GM19351 (cell line): ENCODE measurements at regions not wholly inside any gene's neighbourhood (a gene's known extent, or its start where the extent isn't known, plus 50 kb on each side); places are given as distances from the start of the nearest gene placed in this dataset.

Experiments used
- ATAC-seq: cut with Tn5 transposase; IDR thresholded peaks from one replicate; pipeline ENCODE4 v1.9.1; 2021; ENCODE audit warnings: mild to moderate bottlenecking, moderate library complexity; ENCODE audit not compliant: unreplicated experiment

- no peak for ATAC-seq
Observed at GRCh38 chr4:18556402-18556801, 534.8 kb upstream of the LCORL start.

GRCh38 chr4:18540349-18540748, 518.8 kb upstream of the LCORL start:
- ATAC-seq = no peak

GRCh38 chr4:18538121-18538520, 516.6 kb upstream of the LCORL start:
- ATAC-seq = no peak

GRCh38 chr4:18536428-18536827, 514.9 kb upstream of the LCORL start:
- no peak for ATAC-seq

GRCh38 chr4:18535948-18536347, 514.4 kb upstream of the LCORL start:
- ATAC-seq = no peak

GRCh38 chr4:18533262-18533775, 511.8 kb upstream of the LCORL start:
- ATAC-seq = no peak

GRCh38 chr4:18531731-18532130, 510.2 kb upstream of the LCORL start:
- ATAC-seq = no peak

- ATAC-seq = no peak
Observed at GRCh38 chr4:18529482-18529881, 507.9 kb upstream of the LCORL start.

GRCh38 chr4:18524667-18525066, 503.1 kb upstream of the LCORL start:
- no peak for ATAC-seq

GRCh38 chr4:18518098-18518497, 496.5 kb upstream of the LCORL start:
- ATAC-seq = no peak

GRCh38 chr4:18513861-18514260, 492.3 kb upstream of the LCORL start:
- ATAC-seq = no peak

GRCh38 chr4:18512718-18513117, 491.2 kb upstream of the LCORL start:
- no peak for ATAC-seq

GRCh38 chr4:18511727-18512126, 490.2 kb upstream of the LCORL start:
- ATAC-seq = no peak

GRCh38 chr4:18508786-18509185, 487.2 kb upstream of the LCORL start:
- ATAC-seq = no peak

GRCh38 chr4:18480928-18481327, 459.4 kb upstream of the LCORL start:
- no peak for ATAC-seq

GRCh38 chr4:18480342-18480741, 458.8 kb upstream of the LCORL start:
- ATAC-seq = no peak

- no peak for ATAC-seq
Observed at GRCh38 chr4:18479825-18480224, 458.3 kb upstream of the LCORL start.

GRCh38 chr4:18463987-18464559, 442.5 kb upstream of the LCORL start:
- ATAC-seq = no peak

- no peak for ATAC-seq
Observed at GRCh38 chr4:18458465-18458864, 436.9 kb upstream of the LCORL start.

GRCh38 chr4:18454349-18454748, 432.8 kb upstream of the LCORL start:
- ATAC-seq = no peak

GRCh38 chr4:18445110-18445509, 423.6 kb upstream of the LCORL start:
- no peak for ATAC-seq

GRCh38 chr4:18444206-18444605, 422.7 kb upstream of the LCORL start:
- ATAC-seq = no peak

GRCh38 chr4:18442957-18443356, 421.4 kb upstream of the LCORL start:
- ATAC-seq = no peak
